OCI-LY7 (cell line): ENCODE measurements at regions not wholly inside any gene's neighbourhood (a gene's known extent, or its start where the extent isn't known, plus 50 kb on each side); places are given as distances from the start of the nearest gene placed in this dataset.

Experiments
- BruUV-seq: library from RNA; stranded (reverse); fragments of 400-500 nt; replicated peaks from 2 replicates; lab custom pipeline; 2021; lab: Mats Ljungman, UMichigan
- CTCF ChIA-PET: fragments of 300-600 bp; sonication (Branson Sonifier 250); formaldehyde crosslinking; loops from one replicate; lab custom pipeline; 2022; ENCODE audit warnings: antibody characterized with exemption; ENCODE audit not compliant: unreplicated experiment; lab: Charles Lee
- POLR2A ChIA-PET: fragments of 300-600 bp; sonication (Branson Sonifier 250); formaldehyde crosslinking; loops from one replicate; lab custom pipeline; 2022; ENCODE audit warnings: antibody characterized with exemption; lab: Charles Lee
- DNase-seq: peaks from one replicate; pipeline ENCODE4 v3.0.0-alpha.2; 2015; ENCODE audit warnings: low spot score
- H2AFZ ChIP-seq: fragments of 200-600 bp; sonication (generic), shearing (Covaris generic); 2 replicates; pipeline ENCODE4 v1.6.1; 2014; ENCODE audit warnings: mild to moderate bottlenecking, antibody characterized with exemption, low read length, moderate library complexity
- H3K27ac ChIP-seq: fragments of 200-600 bp; sonication (generic); 2 replicates; pipeline ENCODE4 v1.5.1; 2014; ENCODE audit warnings: mixed run types, low read depth, mild to moderate bottlenecking, moderate library complexity, low read length, inconsistent platforms; ENCODE audit not compliant: poor library complexity, severe bottlenecking
- H3K36me3 ChIP-seq: fragments of 200-600 bp; sonication (generic); 2 replicates; pipeline ENCODE4 v1.6.1; 2014; ENCODE audit warnings: mild to moderate bottlenecking, antibody characterized with exemption, low read length, moderate library complexity, mixed read lengths; ENCODE audit not compliant: insufficient read depth
- H3K4me1 ChIP-seq: fragments of 200-600 bp; sonication (generic); 2 replicates; pipeline ENCODE4 v1.5.1; 2014; ENCODE audit warnings: mild to moderate bottlenecking, low read length; ENCODE audit not compliant: insufficient read depth, poor library complexity, severe bottlenecking
- H3K4me2 ChIP-seq: fragments of 200-600 bp; sonication (generic); 2 replicates; pipeline ENCODE4 v1.6.1; 2014; ENCODE audit warnings: mild to moderate bottlenecking, low read length
- H3K4me3 ChIP-seq: fragments of 200-600 bp; sonication (generic); 2 replicates; pipeline ENCODE4 v1.5.1; 2014; ENCODE audit warnings: mild to moderate bottlenecking, low read depth, low read length; ENCODE audit not compliant: poor library complexity, severe bottlenecking
- H3K79me2 ChIP-seq: fragments of 200-600 bp; sonication (generic); 2 replicates; pipeline ENCODE4 v1.6.1; 2016; ENCODE audit warnings: low read depth, mild to moderate bottlenecking, low read length, moderate library complexity, mixed read lengths; ENCODE audit not compliant: insufficient read depth
- H3K9me2 ChIP-seq: fragments of 200-600 bp; sonication (generic); 2 replicates; pipeline ENCODE4 v1.6.1; 2016; ENCODE audit warnings: mild to moderate bottlenecking, low read length, mixed read lengths; ENCODE audit not compliant: insufficient read depth
- H3K9me3 ChIP-seq: fragments of 200-600 bp; sonication (generic); 2 replicates; pipeline ENCODE4 v1.6.1; 2014; ENCODE audit warnings: mild to moderate bottlenecking, mixed run types, low read length, mixed read lengths
- H4K20me1 ChIP-seq: fragments of 200-600 bp; sonication (generic); 2 replicates; pipeline ENCODE4 v1.6.1; 2014; ENCODE audit warnings: mild to moderate bottlenecking, antibody characterized with exemption, low read length, moderate library complexity, mixed read lengths; ENCODE audit not compliant: insufficient read depth
- CTCF ChIP-seq: fragments of 200-600 bp; sonication (generic); conservative IDR thresholded peaks from 2 replicates; pipeline ENCODE4 v1.5.1; 2014; ENCODE audit warnings: mild to moderate bottlenecking, antibody characterized with exemption, low read length, moderate library complexity, mixed read lengths
- EZH2phosphoT487 ChIP-seq: fragments of 200-600 bp; sonication (generic); IDR thresholded peaks from 2 replicates; pipeline ENCODE4 v1.6.1; 2018; ENCODE audit warnings: low read depth, borderline replicate concordance, mild to moderate bottlenecking, mixed run types, antibody characterized with exemption, low read length, moderate library complexity, mixed read lengths
- intact Hi-C: fragments of 100-400 bp; cut with micrococcal nuclease; formaldehyde crosslinking; loops from one replicate; pipeline ENCODE4 v1.10.0; 2022; ENCODE audit not compliant: unreplicated experiment

GRCh38 chr22:27168681-27169080, 511.3 kb downstream of the MIAT start:
- H2AFZ ChIP-seq, result no peak overlapping the region
- no peaks in the 10 kb centered on the region for H3K36me3 ChIP-seq
- no peak overlapping the region for H3K4me2 ChIP-seq
- no peak overlapping the region for H3K27ac ChIP-seq
- no peak for DNase-seq
- H3K4me1 ChIP-seq, result no peaks in the 10 kb centered on the region
- BruUV-seq, result no TSS peak
- CTCF ChIA-PET, result no interaction called here
- no peaks in the 10 kb centered on the region for H3K9me3 ChIP-seq
- no peak overlapping the region for H3K4me3 ChIP-seq
- no peaks in the 10 kb centered on the region for H3K79me2 ChIP-seq
- H3K9me2 ChIP-seq, result no peaks in the 10 kb centered on the region
- POLR2A ChIA-PET, result no interaction called here
- intact Hi-C loops, result no loop called here
- H4K20me1 ChIP-seq, result no peaks in the 10 kb centered on the region
- TF ChIP-seq EZH2phosphoT487 (no peak), CTCF (no peak)

GRCh38 chr22:27170491-27170890, 513.1 kb downstream of the MIAT start:
- no peaks in the 10 kb centered on the region for H4K20me1 ChIP-seq
- no peak overlapping the region for H3K4me2 ChIP-seq
- H3K79me2 ChIP-seq, result no peaks in the 10 kb centered on the region
- intact Hi-C loops, result no loop called here
- no TSS peak for BruUV-seq
- H3K4me1 ChIP-seq, result no peaks in the 10 kb centered on the region
- H3K9me2 ChIP-seq, result no peaks in the 10 kb centered on the region
- H2AFZ ChIP-seq, result no peak overlapping the region
- ChIA-PET POLR2A (no interaction called here), CTCF (no interaction called here)
- no peak for DNase-seq
- H3K36me3 ChIP-seq, result no peaks in the 10 kb centered on the region
- no peaks in the 10 kb centered on the region for H3K9me3 ChIP-seq
- H3K4me3 ChIP-seq, result no peak overlapping the region
- TF ChIP-seq EZH2phosphoT487, result no peak
- TF ChIP-seq CTCF, result no peak
- H3K27ac ChIP-seq, result no peak overlapping the region

GRCh38 chr22:27171212-27171611, 513.8 kb downstream of the MIAT start:
- H3K27ac ChIP-seq, result no peak overlapping the region
- intact Hi-C loops, result no loop called here
- no peaks in the 10 kb centered on the region for H3K79me2 ChIP-seq
- no peaks in the 10 kb centered on the region for H4K20me1 ChIP-seq
- ChIA-PET POLR2A (interaction anchor here (0.6 kb wide), 1 partner anchor 424 kb away, joined by 3 read pairs; no protein-coding TSS in a partner anchor), CTCF (no interaction called here)
- no peak overlapping the region for H3K4me2 ChIP-seq
- no peak for DNase-seq
- no peak overlapping the region for H3K4me3 ChIP-seq
- no peaks in the 10 kb centered on the region for H3K4me1 ChIP-seq
- BruUV-seq, result no TSS peak
- no peaks in the 10 kb centered on the region for H3K36me3 ChIP-seq
- TF ChIP-seq CTCF (no peak), EZH2phosphoT487 (no peak)
- H3K9me3 ChIP-seq, result no peaks in the 10 kb centered on the region
- no peaks in the 10 kb centered on the region for H3K9me2 ChIP-seq
- no peak overlapping the region for H2AFZ ChIP-seq
